Activated CD4-positive, CD25-positive, alpha-beta regulatory T cell treated with anti-CD3 and anti-CD28 coated beads, Interleukin-2, amount 50 U/mL, for 24 hours (primary cell): ENCODE measurements at regions not wholly inside any gene's neighbourhood (a gene's known extent, or its start where the extent isn't known, plus 50 kb on each side); places are given as distances from the start of the nearest gene placed in this dataset.

ENCODE experiments used
- ATAC-seq, 2 donors: fragments of 150-1000 bp; cut with Tn5 transposase; one replicate each; pipeline ENCODE4 v1.10.0; 2021; ENCODE audit warnings: mild to moderate bottlenecking in 1 of 2, moderate library complexity in 1 of 2

DNA sequence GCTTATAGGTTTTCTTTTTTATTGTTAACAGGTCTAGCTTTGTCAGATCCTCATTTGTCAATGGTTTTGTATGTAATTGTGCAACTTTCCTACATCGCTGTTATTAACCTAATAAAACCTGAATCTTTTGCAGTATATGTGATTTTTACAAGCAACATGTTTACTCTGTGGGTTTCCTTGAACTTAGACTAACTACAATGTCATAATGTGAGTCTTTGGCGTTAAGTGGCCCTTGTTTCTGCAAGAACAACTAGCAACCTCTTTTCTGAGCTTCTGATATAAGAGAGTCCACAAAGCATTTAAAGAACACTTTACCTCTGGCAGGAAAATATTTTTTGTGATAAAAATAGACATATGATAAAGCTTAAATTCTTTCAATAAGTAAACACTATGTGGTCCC lies 230.3 kb upstream of the CFAP20DC start:
- ATAC-seq = no peak

DNA sequence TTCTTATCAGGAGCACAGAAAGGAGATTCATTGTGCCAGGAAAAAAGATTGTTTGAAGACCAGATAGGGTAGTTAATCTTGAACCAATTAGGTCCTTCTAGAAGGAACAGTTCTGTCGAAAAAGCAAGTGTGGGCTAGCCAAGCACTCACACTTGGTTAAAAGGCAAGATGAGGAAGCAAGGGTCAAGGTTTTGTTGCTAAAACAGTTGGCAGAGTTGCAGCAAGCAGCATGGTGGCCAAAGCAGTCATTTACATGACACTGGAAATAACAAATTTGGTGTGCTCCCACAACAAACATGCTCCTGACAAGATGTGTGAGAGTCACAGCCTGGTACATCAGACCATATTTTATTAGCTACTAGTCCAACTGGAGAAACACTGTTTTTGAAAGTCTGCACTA lies 228.0 kb upstream of the CFAP20DC start:
- ATAC-seq = no peak

DNA sequence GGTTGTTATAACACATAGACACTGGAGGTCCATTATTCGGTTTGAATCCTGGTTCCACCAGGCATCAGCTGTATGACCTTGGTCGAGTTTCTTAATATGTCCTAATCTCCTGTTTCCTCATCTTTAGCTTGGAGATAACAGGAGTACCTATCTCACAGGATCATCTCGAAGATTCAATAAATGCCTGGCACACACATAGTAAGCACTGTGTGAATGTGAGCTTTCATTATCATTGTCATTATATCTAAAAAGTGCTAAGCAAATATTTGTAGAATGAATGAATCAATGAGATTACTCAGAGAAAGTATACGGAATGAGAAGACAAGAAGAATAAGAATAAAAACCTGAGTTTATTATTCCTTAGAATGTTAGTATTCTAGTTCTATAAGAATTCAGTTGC lies 227.4 kb upstream of the CFAP20DC start:
- ATAC-seq = no peak

DNA sequence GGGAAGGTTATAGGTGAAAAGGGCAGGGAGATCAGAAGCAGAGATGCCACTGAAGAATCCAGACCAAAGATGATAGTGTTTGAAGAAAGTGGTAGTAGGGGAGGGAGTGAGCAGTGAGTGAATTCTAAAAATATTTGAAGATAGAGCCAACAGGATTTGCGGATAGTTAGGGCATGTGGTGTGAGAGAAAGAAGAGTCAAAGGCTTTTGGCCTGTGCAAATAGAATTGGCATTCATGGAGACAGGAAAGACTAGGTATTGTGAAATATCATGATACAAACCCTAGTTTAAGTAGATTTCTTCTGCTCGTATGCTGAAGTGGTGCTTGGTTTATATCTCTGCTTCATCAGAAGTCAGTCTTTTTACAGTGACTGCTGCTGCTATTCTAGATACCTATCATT lies 224.2 kb upstream of the CFAP20DC start:
- ATAC-seq = no peak

DNA sequence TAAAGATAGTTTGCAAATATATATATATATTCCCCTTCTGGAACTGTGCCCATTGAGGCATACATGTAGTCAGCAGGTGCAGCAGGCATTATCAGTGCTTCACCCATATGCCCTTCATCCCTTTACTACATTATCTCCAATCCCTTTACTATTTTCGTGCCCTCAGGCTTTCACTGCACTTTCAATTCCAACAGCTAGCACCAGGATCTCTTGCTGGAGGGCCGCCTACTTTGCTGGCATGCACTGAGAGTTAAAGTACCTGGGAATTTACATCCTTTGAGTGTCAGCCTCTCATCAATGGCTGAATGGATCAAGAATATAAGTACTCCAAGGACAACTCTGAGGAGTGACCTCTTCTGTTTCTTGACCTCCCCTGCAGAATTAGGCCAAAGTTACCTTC lies 222.1 kb upstream of the CFAP20DC start:
- no peak for ATAC-seq

DNA sequence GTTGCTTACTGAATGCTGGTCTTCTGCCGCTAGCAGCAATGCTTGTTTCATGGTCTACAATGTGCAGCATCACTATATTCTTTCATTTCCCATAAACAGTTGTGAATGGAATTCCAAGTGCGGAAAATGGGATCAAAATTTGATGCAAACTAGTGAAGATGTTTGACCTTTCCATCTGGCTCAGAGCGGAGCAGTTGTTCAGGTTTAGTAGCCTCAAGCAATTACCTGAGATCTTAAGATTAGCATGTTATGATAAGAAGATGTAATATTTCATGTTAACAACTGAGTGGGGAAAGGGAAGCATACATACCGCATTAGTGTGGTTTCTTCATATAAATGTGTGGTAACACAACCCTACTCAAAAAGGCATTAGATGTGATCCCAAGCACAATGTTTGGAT lies 221.1 kb upstream of the CFAP20DC start:
- no peak for ATAC-seq

DNA sequence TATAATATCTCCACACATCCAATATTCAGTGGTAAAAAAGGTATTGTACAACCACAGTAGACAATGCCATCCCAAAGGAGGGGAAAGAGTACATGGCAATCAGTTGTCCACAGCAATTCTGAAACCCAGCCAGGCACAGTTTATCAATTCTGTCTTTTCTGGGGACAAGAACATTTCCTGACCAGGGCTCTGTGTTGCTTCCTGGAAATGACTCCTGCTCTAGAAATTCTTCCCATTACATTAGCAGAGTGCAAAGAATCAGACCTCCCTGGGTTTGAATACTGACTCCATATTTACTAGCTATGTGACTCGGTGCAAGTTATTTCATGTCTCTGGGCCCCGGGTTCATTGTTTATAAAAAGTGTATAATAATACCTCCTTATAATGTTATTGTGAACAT lies 220.4 kb upstream of the CFAP20DC start:
- ATAC-seq = no peak

DNA sequence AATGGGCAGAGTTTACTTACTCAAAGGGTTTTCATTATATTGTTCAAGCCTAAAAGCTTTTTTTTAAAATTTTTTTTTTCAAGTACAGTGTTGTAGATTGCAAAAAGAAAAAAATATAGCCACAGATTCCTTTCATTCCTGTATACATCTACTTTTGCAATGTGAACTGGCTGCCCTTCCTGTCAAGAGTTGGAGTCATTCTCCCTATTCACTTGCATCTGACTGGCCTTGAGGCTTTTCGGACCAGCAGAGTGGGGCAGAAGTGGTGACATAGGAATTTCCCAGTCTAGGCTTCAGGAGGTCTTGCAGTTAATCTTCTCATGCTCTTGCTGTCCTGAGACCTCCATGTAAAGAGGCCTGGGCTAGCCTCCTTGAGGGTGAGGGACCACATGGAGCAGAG lies 218.3 kb upstream of the CFAP20DC start:
- no peak for ATAC-seq

DNA sequence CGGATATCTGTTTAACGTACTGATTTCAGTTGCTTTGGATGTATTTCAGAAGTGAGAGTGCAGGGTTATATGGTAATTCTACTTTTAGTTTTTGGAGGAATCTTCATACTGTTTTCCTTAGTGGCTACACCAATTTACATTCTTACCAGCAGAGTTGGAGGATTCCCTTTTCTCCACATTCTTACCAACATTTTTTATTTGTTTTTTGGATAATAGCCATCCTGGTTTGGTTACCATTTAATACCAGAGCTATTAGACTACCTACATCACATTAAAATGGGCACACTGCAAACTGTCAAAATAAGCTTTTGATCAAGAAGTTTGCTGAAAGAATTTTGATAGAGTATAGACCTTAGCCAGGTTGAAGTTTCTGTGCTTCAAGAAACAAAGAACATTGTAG lies 217.2 kb upstream of the CFAP20DC start:
- no peak for ATAC-seq

DNA sequence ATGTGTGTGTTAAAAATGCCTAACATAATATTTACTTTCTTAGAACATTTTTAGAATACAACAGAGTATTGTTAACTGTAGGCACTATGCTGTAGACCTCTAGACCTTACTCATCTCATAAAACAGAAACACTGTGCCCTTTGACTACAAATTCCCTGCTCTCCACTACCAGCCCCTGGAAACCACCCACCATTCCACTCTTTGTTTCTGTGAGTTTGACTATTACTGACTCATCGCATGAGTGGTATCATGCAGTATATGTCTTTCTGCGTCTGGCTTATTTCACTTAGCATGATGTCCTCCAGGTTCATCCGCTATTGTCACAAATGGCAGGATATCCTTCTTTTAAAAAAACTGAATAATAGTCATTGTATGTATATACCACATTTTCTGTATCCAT lies 216.7 kb upstream of the CFAP20DC start:
- ATAC-seq = no peak

DNA sequence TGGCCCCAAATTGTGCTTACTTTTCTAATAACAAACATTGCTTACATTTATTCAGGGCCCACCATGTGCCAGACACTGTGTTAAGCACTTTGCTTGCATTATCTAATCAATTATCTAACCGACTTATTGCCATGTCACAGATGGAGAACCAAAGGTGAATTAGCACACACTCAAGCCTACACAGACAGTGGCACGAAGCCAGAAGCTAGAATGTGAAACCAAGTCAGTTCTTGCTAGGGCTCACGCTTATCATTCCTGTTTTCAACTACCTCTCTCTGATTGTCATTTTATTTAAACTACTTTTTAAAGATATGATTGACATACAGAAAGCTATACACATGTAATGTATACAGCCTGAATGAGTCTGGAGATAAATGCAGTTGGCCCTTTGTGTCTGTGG lies 215.7 kb upstream of the CFAP20DC start:
- no peak for ATAC-seq

DNA sequence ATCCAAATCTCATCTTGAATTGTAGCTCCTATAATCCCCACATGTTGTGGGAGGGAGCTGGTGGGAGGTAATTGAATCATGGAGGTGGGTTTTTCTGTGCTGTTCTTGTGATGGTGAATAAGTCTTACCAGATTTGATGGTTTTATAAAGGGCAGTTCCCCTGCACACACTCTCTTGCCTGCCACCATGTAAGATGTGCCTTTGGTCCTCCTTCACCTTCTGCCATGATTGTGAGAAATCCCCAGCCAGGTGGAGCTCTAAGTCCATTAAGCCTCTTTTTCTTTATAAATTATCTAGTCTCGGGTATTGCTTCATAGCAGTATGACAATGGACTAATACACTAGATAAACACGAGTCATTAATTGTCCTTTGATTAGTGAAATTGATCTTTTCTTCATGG lies 214.5 kb upstream of the CFAP20DC start:
- ATAC-seq = no peak

DNA sequence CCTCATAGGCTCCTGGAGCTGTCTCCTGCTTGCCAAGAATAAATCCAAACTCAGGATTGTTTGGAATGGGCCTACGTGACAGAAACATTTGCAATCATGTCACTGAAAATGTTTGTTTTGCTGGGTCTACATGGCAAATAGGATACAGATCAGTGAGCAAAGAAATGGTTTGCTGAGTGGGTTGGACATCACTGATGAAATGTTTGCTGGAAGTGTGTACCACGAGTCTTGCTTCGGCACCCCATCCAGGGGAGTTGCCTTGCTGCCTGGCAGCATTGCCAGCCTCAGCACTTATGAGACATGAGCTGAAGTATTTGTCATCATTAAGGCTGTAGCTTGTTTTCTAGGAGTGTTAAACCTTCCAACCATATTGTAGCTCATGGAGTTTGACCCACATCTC lies 213.3 kb upstream of the CFAP20DC start:
- no peak for ATAC-seq

DNA sequence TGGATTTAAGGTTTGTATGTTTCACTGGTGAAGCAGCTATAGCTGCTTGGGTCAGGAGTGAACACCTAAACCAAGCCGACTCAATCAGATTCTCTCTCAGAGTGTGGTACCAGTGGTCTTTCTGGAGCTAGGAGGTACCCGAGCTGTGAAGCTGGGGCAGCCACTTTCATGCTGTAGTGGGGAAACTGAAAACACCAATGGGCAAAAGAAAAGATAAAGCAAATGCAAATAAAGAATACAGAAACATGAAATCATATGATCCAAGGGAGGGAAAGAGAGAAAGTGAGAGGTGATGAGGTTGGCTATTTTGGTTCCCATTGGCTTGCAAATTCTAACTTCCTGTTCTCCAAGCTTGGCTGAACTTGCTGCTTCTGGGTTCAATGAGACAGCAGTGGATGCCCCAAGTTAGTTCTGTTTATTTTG lies 212.3 kb upstream of the CFAP20DC start:
- ATAC-seq = no peak

DNA sequence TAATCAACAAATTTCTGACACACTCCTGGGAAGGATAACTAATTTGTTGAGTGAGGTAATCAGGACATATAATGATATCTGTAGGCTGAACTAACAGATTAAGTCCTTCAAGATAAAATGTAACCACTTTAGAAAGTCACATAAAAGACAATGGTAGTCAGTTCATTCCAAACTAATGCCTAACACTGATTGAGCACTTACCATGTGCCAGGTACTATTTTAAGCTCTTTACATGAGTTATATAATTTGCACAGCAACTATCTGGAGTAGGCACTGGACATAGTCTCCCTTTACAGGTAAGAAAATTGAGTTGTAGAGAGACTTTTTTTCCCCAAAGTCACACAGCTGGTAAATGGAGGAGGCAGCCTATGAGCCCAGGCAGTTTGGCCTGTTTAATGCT lies 211.2 kb upstream of the CFAP20DC start:
- no peak for ATAC-seq

DNA sequence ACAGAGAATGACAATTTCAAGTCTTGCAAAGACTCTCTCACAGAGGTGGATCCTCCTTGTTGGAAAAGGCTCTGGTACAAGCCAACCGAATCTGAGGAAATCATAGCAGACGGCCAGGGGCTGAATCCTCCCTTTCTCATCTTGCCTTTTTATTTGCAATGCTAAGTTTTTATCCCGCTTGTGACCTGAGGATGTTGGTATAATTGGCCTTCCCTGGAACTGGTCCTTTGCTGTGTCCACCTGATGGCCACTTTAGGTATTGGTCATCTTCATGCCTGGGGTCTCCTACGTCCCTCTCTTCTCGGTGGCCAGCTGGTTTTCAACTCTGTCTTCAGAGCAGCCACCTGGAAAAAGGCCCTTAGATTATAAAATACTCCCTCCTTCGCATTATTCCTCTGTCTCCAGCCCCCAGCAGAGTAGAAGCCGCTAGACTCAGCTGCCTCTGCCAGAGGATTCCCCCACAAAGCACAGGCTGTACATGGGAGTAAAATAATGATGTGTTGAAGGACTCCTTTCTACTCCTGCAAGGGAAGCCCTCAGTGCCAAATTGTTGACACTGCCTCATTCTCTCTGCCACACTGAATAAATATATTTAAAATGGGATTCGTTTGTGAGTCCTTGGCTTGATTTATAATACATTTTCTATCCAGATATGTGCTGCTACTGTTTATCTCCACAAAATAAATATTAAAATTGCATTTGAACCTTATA lies 208.9 kb upstream of the CFAP20DC start:
- ATAC-seq = no peak

DNA sequence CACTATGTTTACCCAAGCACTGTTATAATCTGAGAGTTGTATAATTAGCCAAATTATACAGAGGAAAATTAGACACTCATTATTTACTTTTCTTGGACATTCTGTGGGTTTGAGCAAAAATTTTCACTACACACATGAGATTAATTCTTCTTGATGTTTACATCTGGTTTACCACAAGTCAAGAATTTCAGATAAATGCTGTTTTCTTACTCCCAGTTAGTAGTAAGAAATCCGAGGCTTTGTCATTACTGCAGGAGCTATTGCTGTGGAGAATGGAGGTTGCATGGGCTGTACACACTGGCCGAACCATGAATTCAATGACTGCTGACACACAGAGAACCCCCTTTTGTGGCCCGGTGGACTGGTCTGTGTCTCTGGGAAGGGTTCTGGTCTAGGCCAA lies 207.7 kb upstream of the CFAP20DC start:
- no peak for ATAC-seq

DNA sequence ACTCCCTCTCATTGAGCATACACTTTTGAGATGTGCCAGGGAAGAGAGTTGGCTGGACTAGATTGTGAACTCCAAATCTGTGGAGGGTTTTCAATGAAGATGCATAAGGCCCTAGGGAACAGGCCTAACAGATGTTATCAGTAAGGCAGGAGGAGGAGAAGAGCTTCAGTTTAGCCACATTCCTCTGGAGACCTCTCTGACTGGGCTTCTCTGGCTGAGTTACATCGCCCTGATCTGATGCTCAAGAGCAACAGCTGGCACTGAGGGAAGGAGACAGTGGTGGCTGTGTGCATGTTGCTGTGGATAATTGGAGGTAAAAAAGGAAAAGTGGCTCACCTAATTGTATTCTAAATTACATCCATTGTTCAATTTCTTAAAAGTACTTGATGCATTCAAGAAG lies 206.4 kb upstream of the CFAP20DC start:
- no peak for ATAC-seq

DNA sequence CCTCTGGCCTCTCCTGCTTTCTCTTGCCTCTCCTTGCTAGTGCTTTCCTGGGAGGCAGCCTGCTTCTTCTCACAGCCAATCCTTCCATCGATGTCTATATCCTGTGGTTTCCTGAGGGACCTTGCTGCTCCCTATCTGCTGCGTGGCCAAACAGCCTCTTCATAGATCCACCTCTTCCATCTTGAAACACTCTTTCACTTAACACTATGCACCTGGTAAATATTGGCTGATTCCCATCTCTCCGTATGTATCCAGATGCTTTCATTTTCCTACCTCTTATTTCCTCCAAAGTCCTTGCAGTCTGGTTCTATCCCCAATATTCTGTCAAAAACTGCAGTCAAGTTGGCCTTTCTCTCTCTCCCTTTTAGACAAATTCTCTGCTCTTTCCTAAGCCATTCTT lies 205.2 kb upstream of the CFAP20DC start:
- no peak for ATAC-seq

DNA sequence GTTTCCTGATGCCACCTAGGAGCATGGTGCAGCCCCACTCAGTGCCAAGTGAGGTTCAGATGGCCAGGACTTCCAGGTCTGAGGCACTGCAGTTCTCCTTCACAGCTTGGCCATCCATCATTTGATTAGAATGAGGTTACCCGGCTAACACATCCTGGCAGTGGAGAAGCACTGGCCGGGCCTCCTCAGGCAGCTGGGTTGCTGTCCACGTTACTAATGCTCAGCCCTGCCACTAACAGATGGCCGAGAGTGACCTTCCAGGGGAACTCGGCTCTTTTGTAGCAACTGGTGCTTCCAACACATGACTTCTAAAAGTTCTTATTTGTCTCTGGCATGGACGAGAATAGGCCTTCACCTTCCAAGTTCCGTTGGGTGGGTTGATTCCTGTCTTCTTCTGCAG lies 204.6 kb upstream of the CFAP20DC start:
- ATAC-seq = no peak

DNA sequence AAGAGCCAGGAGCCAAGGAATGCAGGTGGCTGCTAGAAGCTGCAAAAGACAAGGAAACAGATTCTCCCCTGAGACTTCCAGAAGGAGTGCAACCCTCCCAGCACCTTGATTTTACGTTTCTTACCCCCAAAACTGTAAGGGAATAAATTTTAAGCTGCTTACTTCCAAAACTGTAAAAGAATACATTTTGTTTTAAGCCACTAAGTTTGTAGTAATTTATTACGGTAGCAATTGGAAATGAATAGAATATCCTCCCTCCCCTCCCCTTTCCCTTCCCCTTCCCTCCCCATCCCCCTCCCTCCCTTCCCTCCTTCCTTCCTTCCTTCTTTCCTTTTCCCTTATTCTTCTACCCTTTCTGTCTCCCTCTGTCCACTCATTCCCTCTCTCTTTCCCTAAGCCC lies 203.7 kb upstream of the CFAP20DC start:
- ATAC-seq = no peak

DNA sequence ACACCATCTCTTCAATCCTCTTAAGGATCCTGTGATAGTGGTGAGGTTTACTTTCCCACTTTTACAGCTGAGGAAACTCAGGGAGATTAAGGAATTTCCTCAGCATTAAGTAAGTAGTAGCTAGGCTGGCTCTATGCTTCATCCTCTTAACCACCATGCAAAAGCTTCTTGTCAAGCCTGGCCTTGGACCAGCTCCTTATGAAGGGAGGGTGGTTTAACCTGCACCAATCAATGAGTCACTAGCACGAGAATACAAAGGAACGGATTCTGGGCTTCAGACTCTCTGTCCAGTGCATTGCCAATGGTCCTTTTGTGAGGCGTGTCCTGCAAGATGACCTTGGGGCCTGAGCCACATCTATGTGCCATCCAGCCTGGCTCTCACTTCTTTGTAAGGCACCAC lies 202.0 kb upstream of the CFAP20DC start:
- no peak for ATAC-seq

DNA sequence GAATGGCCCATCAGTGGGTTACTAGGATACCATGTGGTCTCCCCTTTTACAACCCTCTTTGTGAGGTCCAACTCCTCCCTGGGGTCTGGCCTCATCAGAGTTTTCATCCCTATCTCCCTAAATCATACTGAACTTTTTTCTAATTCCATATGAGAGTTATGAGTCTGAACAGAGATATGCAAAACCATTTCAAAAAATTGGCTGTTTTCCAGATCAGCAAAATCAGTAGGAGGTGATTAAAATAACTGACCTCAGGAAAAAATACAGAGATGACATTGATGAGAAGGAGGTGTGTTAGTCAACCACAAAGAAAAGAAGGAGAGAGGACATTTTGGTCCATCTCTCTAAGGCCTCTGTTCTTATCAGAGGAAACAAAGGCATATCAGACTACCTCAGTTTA lies 200.8 kb upstream of the CFAP20DC start:
- no peak for ATAC-seq

DNA sequence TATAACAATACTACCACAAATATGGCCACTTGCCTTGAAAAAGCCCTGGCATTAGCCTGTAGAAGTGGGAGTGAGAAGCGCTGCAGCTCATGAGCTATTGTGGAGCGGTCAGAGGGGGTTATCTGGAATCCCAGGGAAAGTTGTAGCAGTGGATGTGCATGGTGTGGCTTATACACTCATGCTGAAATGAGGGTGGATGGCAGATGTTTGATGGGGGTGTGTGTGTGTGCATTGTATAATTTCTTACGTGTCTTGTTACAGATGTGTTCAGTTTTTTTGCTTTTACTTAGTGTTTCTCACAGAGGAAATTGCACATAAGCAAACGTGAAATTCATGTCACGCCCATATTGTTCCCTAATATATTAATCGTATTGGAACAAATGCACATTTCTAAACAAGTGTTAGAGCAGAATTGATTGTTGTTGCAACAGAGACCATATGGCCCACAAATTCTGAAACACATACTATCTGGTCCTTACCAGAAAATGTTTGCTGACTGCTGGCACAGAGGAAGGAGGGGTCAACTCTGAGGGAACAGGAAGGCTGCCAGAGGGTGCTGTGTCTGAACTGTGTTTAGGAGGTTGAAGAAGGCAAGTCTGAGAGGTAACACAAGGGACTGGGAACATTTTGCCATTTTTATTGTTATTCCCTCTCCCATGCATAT lies 200.0 kb upstream of the CFAP20DC start:
- no peak for ATAC-seq

DNA sequence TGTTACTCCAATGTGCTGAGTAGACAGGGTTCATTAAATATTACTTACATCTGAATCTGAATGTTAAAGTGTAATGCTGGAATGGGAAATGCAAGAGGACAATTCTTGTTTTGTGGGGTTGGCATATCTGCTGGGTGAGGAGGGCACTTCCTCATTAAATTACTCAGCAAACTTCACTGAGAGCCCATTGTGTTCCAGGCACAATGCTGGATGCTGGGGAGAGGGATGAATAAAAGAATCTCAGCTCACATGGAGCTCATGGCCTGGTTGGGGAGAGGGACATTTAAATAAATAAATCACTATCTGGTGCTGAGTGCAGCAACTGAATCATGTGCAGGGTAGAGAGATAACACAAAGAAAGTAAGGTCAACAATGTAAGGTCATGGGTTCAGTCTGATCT lies 199.2 kb upstream of the CFAP20DC start:
- no peak for ATAC-seq
